ENCODE measurements at regions not wholly inside any gene's neighbourhood (a gene's known extent, or its start where the extent isn't known, plus 50 kb on each side); places are given as distances from the start of the nearest gene placed in this dataset.
"Not testable (repeated sequence)": the region's sequence is repeated elsewhere in the genome, so short reads cannot be mapped to it uniquely, and the experiment has no call there.

DNA sequence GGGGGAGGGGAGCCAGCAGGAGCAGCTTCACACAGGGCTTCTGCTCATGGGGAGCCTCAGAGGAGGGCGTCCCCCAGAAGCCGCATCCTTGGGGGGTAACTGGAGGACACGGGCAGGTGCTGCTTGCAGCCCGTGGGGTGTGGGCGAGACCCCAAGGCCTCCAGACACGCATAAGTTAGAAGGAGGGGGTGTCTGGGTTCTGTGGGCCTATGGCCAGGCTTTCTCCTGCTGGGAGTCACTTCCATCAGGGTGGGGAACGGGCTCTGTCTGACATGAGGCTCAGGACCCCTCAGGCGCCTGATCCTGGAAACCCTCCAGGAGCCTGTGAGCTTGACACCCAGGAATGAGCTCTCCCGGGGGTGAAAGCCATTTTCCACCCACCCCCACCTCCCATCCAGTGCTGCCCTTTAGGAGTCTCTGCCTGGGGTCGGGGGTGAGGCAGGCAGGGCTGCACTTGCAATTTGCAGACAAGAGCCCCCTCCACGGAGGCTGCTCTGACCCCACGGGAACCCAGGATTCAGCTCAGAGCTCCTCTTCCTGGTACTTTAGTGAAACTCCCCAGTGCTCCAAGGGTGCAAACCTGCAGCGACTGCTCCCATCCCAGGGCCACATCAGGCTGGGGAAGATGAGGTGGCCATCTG, 325.7 kb downstream of the ADGRD1 start:
- Mint-ChIP-seq H3K36me3 (ENCODE audit: low read depth) (peaks cover 9% of the 10 kb centered on the region; the same call in 1 of the 2 replicates), H3K4me1 (ENCODE audit: low read depth) (no peaks in the 10 kb centered on the region), H3K27me3 (ENCODE audit: insufficient read depth) (0 out of 2 replicates have a peak, but pooled peaks cover 2% of the 10 kb centered on the region), H3K4me3 (no peak overlapping the region), H3K9me3 (peaks cover 42% of the 10 kb centered on the region), H3K27ac (no peak overlapping the region)
- TF ChIP-seq, protein P1, sequence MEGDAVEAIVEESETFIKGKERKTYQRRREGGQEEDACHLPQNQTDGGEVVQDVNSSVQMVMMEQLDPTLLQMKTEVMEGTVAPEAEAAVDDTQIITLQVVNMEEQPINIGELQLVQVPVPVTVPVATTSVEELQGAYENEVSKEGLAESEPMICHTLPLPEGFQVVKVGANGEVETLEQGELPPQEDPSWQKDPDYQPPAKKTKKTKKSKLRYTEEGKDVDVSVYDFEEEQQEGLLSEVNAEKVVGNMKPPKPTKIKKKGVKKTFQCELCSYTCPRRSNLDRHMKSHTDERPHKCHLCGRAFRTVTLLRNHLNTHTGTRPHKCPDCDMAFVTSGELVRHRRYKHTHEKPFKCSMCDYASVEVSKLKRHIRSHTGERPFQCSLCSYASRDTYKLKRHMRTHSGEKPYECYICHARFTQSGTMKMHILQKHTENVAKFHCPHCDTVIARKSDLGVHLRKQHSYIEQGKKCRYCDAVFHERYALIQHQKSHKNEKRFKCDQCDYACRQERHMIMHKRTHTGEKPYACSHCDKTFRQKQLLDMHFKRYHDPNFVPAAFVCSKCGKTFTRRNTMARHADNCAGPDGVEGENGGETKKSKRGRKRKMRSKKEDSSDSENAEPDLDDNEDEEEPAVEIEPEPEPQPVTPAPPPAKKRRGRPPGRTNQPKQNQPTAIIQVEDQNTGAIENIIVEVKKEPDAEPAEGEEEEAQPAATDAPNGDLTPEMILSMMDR (IDR thresholded peaks at IDR 0.05) = no peak
- DNase-seq = no peak

DNA sequence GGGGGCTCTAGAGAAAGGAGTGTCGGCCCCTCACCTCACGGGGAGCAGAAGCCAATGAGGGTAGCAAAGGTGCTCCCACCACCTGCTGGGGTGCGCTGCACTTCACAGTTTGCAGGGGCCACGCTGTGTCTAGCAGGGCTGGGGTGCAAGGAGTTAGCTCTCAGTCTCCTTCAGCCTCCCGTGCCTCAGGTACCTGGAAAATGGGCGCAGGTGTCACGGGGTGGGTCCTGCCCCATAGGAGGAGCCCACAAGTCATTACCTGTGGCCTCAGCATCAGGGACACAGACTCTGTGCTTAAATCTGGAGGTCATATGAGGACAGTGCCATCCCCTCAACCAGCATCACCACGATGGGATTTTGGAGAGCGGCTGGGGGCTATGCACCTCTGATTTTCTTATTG, 326.7 kb downstream of the ADGRD1 start:
- Mint-ChIP-seq H3K4me3 (no peak overlapping the region), H3K9me3 (peaks cover 39% of the 10 kb centered on the region), H3K36me3 (ENCODE audit: low read depth) (peaks cover 9% of the 10 kb centered on the region; the same call in 1 of the 2 replicates), H3K27me3 (ENCODE audit: insufficient read depth) (0 out of 2 replicates have a peak, but pooled peaks cover 2% of the 10 kb centered on the region), H3K4me1 (ENCODE audit: low read depth) (no peaks in the 10 kb centered on the region), H3K27ac (no peak overlapping the region)
- TF ChIP-seq, protein P1 (IDR thresholded peaks at IDR 0.05) = no peak
- DNase-seq = no peak

DNA sequence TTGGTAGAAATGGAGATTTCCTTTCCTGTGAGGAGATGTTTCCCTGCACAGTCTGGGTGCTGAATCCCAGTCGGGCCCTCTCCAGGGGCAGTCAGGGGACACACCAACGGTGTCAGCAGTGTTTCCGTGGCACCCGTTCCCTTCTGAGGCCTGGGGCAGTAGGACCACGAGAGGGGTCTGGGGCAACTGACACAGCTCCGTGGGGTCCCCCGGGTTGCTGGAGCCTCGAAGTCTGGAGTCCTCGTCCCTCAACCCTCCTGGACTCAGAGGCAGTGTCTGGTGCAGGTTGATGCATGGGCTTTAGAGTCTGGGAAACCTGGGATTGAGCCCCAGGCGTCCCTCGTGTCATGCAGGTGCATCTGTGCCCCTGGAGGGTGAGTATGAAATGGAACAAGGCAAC, 327.3 kb downstream of the ADGRD1 start:
- H3K4me1 Mint-ChIP-seq (ENCODE audit: low read depth) = no peaks in the 10 kb centered on the region
- no peak overlapping the region for H3K27ac Mint-ChIP-seq
- TF ChIP-seq, protein P1 (IDR thresholded peaks at IDR 0.05) = no peak
- H3K9me3 Mint-ChIP-seq = peaks cover 35% of the 10 kb centered on the region
- 0 out of 2 replicates have a peak, but pooled peaks cover under 1% of the 10 kb centered on the region for H3K27me3 Mint-ChIP-seq (ENCODE audit: insufficient read depth)
- H3K36me3 Mint-ChIP-seq (ENCODE audit: low read depth) = peaks cover 8% of the 10 kb centered on the region; the same call in 1 of the 2 replicates
- no peak overlapping the region for H3K4me3 Mint-ChIP-seq
- DNase-seq = no peak

DNA sequence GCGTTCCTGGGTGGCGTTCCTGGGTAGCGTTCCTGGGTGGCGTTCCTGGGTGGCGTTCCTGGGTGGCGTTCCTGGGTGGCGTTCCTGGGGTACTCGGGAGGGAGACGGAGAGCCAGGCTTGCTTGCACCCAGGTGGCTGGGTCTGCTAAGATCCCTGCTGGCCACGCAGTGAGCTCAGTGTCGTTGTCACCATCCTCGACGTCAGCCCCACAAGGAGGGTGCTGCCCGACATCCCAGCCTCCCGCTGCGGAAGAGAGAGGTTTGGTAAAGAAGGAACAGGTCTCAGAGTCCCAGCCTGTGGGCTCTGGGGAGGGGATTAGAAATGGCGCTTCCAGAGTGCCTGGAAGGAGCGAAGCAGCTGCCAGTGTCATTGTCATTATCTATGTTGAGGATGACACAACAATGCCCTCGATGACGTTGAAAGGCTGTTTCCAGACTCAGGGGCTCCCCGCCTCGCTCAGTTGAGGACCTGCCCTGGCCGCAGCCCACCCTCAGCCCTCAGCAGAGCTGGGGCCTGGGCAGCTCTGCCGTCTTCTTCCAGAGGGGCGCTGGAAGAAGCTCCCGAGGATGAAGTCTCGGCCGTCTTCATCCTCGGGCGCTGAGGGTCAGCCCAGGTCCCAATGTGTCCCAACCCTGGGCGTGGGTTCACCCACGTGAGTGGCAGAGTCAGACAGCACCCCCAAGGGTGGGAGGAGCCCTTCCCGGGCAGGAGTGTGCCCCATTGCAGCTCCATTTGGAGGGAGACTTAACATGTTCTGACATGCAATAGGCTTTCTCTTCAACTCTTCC, 328.8 kb downstream of the ADGRD1 start:
- TF ChIP-seq, protein P1 (IDR thresholded peaks at IDR 0.05) = no peak
- Mint-ChIP-seq H3K4me3 (no peak overlapping the region), H3K27ac (no peak overlapping the region), H3K9me3 (peaks cover 37% of the 10 kb centered on the region), H3K36me3 (ENCODE audit: low read depth) (0 out of 2 replicates have a peak, but pooled peaks cover 5% of the 10 kb centered on the region), H3K4me1 (ENCODE audit: low read depth) (no peaks in the 10 kb centered on the region), H3K27me3 (ENCODE audit: insufficient read depth) (no peaks in the 10 kb centered on the region)
- DNase-seq = no peak

DNA sequence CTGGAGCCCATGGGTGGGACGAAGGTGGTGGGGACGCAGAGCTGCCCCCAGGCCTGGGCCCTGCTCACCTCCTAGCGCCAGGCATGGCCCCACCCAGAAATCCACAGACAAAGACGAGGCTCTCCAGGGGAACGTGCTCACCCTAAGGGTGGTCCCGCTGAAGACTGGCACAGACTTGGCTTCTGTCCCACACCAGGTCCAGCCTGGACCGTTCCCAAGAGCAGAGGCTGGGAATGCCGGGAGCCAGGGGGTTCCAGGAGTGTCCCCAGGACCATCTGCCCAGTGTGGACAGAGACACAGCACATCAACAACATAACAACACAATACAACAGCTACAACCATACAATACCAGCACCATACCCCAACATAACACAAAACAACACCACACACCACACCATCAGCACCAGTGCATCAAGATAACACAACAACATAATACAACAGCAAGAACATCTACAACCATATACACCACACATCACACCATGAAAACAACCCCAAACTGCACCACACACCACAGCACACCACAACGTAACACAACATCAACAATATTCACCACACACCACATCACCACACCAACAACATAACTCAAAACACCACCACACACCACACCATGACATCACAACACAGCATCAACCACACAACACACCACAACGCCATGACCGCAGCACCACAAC, 329.6 kb downstream of the ADGRD1 start:
- TF ChIP-seq, protein P1 (IDR thresholded peaks at IDR 0.05) = no peak
- Mint-ChIP-seq H3K4me1 (ENCODE audit: low read depth) (no peaks in the 10 kb centered on the region), H3K27ac (no peak overlapping the region), H3K9me3 (peaks cover 45% of the 10 kb centered on the region), H3K4me3 (no peak overlapping the region), H3K27me3 (ENCODE audit: insufficient read depth) (no peaks in the 10 kb centered on the region), H3K36me3 (ENCODE audit: low read depth) (0 out of 2 replicates have a peak, but pooled peaks cover 5% of the 10 kb centered on the region)
- DNase-seq = no peak

DNA sequence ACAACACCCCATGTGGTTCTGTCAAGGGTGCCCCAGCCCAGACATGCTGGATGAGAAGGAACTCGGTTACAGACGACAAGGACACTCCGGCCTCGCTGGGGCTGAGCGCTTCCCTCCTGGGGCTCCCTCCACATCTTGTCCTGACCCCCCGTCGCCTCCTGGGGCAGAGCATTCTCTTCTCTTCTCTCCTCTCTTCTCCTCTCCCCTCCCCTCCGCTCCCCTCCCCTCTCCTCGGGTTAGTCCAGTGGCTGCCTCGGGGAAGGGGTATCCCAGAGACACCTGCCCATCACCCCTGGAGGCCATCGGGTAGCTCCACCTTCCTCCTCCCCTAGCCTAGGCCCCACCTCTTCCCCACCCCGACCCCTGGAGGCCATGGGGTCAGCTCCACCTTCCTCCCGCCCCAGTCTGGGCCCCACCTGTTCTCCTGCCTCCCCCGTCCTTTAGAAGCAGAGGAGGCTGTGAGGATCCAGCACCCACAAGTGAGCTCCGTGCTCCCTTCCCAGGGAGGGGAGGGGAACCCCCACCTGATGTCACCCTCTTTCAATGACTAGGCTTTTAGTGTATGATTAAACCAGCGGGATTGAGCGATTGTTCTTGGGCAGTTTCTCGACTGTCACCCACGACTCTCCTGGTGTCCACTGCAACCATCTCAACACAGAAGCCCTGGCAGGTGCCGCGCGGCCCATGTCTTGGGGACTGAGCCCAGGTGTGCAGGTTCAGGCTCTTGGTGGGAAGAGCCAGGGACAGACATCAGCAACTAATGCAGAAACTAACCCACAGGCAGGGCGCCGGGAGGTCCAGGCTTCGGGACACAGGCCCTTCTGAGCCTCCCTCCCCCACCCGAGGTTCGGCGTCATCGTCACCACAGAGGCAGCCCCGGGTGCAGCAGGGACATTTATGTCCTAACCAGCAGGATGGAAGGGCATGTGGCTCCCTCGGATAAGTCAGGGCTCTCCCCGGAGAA, 330.4 kb downstream of the ADGRD1 start:
- H3K9me3 Mint-ChIP-seq = peaks cover 52% of the 10 kb centered on the region
- not testable (repeated sequence) for H3K27ac Mint-ChIP-seq; H3K27me3 Mint-ChIP-seq (ENCODE audit: insufficient read depth); H3K36me3 Mint-ChIP-seq (ENCODE audit: low read depth); H3K4me1 Mint-ChIP-seq (ENCODE audit: low read depth); DNase-seq; H3K4me3 Mint-ChIP-seq
